ENCODE measurements at regions not wholly inside any gene's neighbourhood (a gene's known extent, or its start where the extent isn't known, plus 50 kb on each side); places are given as distances from the start of the nearest gene placed in this dataset.

GRCh38 chr3:124557433-124558232, 172.6 kb upstream of the UMPS start:
- WGBS, 2 donors: 29 to 30% methylated on average over 5 of the region's 5 CpGs
- TF ChIP-seq POLR2A (IDR thresholded peaks at IDR 0.05) (no peak), CTCF (IDR thresholded peaks at IDR 0.05) (no peak)
- intact Hi-C loops (cut with DNase I; ENCODE audit: low total_unique reads): no loop called here
- DNase-seq (ENCODE audit: low spot score in 2 of 2): no peak
- H3K4me3 ChIP-seq (ENCODE audit: low read depth, poor library complexity, severe bottlenecking): no peak overlapping the region

GRCh38 chr3:124558991-124559845, 171.0 kb upstream of the UMPS start:
- intact Hi-C loops (cut with DNase I; ENCODE audit: low total_unique reads): no loop called here
- WGBS, 2 donors: 32 to 40% methylated on average over 8 of the region's 8 CpGs
- peak; percentile 58 to 88 for DNase-seq (ENCODE audit: low spot score in 2 of 2)
- no peak for TF ChIP-seq CTCF (IDR thresholded peaks at IDR 0.05)
- no peak for TF ChIP-seq POLR2A (IDR thresholded peaks at IDR 0.05)
- H3K4me3 ChIP-seq (ENCODE audit: low read depth, poor library complexity, severe bottlenecking): no peak overlapping the region

- intact Hi-C loops (cut with DNase I; ENCODE audit: low total_unique reads): no loop called here
- TF ChIP-seq POLR2A (IDR thresholded peaks at IDR 0.05): no peak
- TF ChIP-seq CTCF (IDR thresholded peaks at IDR 0.05): peak in 1 of 3 donors; percentile 9
- DNase-seq (ENCODE audit: low spot score in 2 of 2): peak; percentile 67 to 88
- 25 to 31% methylated on average over 9 of the region's 9 CpGs for WGBS, 2 donors
- no peak overlapping the region for H3K4me3 ChIP-seq (ENCODE audit: low read depth, poor library complexity, severe bottlenecking)
Observed at GRCh38 chr3:124559846-124560574, 170.2 kb upstream of the UMPS start.

- 87 to 95% methylated on average over 2 of the region's 2 CpGs for WGBS, 2 donors
- intact Hi-C loops (cut with DNase I; ENCODE audit: low total_unique reads): no loop called here
- DNase-seq (ENCODE audit: low spot score in 2 of 2): no peak
- no peak overlapping the region for H3K4me3 ChIP-seq (ENCODE audit: low read depth, poor library complexity, severe bottlenecking)
- TF ChIP-seq POLR2A (IDR thresholded peaks at IDR 0.05): no peak
- TF ChIP-seq CTCF (IDR thresholded peaks at IDR 0.05): no peak
Observed at GRCh38 chr3:124560666-124561215, 169.5 kb upstream of the UMPS start.

- no peak for TF ChIP-seq CTCF (IDR thresholded peaks at IDR 0.05)
- no peak for TF ChIP-seq POLR2A (IDR thresholded peaks at IDR 0.05)
- H3K4me3 ChIP-seq (ENCODE audit: low read depth, poor library complexity, severe bottlenecking): no peak overlapping the region
- intact Hi-C loops (cut with DNase I; ENCODE audit: low total_unique reads): no loop called here
- no peak for DNase-seq (ENCODE audit: low spot score in 2 of 2)
- WGBS, 2 donors: 94 to 95% methylated on average over 13 of the region's 14 CpGs
Observed at GRCh38 chr3:124562769-124563168, 167.5 kb upstream of the UMPS start.
